EH (cell line): ENCODE measurements at regions not wholly inside any gene's neighbourhood (a gene's known extent, or its start where the extent isn't known, plus 50 kb on each side); places are given as distances from the start of the nearest gene placed in this dataset.
"Not testable (repeated sequence)": the region's sequence is repeated elsewhere in the genome, so short reads cannot be mapped to it uniquely, and the experiment has no call there.

Experiments used
- DNase-seq: peaks from one replicate; pipeline ENCODE4 v3.0.0-alpha.2; 2015; ENCODE audit warnings: low read depth

GRCh38 chr2:51881673-51882072, 849.7 kb upstream of the NRXN1 start:
- no peak for DNase-seq

- DNase-seq = no peak
These were observed 848.2 kb upstream of the NRXN1 start for GRCh38 chr2:51880153-51880552.

- DNase-seq = no peak
These were observed 834.4 kb upstream of the NRXN1 start for GRCh38 chr2:51866361-51866760.

DNA sequence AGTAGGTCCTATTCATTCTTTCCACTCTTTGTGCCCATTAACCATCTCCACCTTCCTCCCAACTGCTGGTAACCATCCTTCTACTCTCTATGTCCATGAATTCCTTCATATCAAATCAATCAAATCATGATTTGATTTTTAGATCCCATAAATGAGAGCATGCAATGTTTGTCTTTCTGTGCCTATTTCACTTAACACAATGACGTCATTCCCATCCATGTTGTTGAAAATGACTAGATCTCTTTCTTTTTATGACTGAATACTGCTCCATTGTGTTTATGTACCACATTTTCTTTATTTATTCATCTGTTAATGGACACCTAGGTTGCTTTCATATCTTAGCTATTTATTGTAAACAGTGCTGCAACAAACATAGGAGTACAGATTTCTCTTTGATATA, 827.3 kb upstream of the NRXN1 start:
- DNase-seq = no peak

DNA sequence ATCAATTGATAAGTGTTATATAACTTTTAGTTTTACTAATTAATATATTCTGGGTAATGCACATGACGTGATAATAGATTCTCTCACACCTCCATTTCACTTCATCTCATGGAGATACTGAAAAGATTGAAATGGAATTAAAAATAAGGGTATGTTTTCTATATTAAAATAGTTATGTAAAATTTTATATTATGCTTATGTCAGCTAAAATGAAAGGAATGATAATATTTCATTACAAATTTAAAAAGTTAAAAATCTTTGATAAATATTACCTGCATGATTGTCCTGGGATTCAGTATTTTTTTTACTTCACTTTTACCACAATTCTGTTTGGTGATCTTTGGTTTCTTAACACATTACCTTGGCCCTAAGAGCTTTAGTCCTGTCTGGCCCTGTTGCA, 823.8 kb upstream of the NRXN1 start:
- no peak for DNase-seq

GRCh38 chr2:51846796-51847195, 814.9 kb upstream of the NRXN1 start:
- DNase-seq = no peak

GRCh38 chr2:51846018-51846417, 814.1 kb upstream of the NRXN1 start:
- no peak for DNase-seq

DNA sequence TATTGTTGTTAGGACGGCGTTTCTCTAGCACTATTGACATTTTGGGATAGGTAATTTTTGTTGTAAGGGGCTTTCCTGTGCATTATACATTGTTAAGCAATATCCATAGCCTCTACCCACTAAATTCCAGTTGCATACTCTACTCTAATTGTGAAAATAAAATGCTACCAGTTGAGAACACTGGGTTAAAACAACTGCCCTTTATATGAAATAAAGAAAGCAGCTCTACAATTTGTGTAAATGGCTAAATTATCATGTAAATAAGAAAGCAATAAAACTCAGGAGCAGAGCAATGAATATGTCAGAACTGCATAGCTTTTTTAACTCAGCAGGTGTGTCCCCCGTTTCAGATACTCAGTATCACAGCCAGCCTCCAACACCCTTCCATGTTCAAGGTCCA, 812.7 kb upstream of the NRXN1 start:
- DNase-seq = no peak

- DNase-seq = no peak
These were observed 797.5 kb upstream of the NRXN1 start for GRCh38 chr2:51829477-51829876.

- no peak for DNase-seq
These were observed 793.9 kb upstream of the NRXN1 start for GRCh38 chr2:51825823-51826222.

DNA sequence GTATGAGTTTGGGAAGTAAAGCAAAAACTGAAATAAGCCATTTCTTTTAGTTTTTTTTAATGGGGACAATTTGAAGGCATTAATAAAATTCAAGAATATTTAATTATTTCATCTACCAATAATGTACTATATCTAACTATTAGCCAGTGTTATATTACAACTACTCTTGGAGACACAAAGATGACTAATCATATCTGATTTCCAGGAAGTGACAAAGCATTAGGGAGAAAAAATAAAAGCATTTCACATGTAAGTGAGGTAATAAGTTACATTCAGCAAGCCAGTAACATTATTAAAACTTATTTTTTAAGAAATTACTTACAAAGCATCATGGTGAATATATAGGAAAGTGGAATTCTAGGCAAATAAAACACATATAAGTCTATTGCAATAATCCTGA, 781.3 kb upstream of the NRXN1 start:
- DNase-seq = no peak

GRCh38 chr2:51812138-51812866, 780.4 kb upstream of the NRXN1 start:
- DNase-seq = no peak

- DNase-seq = no peak
These were observed 778.3 kb upstream of the NRXN1 start for GRCh38 chr2:51810197-51810596.

DNA sequence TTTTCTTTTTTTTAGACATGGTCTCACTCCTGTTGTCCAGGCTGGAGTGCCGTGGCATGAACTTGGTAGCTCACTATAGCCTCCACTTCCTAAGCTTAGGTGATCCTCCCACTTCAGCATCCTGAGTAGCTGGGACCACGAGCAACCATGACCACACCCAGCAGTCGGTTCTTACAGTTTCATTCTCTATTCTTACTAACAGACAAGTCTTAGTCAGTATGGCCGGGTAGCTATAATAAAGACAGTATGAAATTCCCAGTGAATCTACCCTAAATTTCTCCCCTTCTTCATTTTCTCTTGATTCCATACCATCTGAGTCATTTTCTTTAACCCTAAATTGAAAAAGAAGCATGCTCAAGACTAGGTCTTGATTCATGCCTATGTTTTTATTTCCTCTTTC, 775.3 kb upstream of the NRXN1 start:
- DNase-seq = no peak

DNA sequence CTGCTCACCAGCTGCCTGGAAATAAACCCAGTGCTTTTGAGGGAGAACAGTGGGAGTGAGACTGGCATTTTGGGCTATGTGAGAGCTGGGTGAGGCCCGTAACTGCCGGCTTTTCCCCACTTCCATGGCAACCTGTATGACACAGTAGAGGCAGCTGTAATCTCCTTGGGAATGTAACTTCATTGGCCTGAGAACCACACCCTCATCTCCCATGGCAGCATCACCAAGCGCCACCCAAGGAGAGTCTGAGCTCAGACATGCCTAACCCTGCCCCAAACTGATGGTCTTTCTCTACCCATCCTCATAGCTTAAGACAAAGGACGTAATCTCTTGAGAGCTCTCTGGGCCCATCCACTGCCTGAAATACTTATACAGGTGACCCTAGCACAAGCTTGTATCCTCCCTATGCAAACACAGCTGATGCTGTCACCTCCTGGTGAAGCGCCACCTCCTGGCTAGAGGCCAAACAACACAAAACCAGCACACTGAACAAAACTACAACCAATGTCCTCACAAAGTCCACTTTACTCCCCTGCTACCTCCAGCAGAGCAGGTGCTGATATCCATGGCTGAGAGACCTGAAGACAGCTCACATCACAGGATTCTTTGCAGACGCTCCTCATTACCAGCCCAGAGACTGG, 763.4 kb upstream of the NRXN1 start:
- no peak for DNase-seq

DNA sequence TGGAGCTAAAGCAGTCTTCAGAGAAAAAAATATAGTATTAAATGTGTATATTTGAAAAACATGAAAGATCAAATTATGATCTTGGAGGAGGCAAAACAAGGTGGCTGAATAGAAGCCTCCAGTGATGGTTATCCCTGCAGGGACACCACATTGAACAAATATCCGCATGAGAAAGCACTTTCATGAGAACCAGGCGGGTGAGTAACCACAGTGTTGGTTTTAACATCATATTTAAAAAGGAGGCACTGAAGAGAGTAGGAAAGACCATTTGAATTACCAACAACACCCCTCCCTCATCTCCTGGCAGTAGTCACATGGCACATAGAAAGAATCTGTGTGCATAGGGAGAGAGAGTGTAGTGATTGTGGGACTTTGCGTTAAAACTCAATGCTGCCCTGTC, 759.6 kb upstream of the NRXN1 start:
- DNase-seq = no peak

GRCh38 chr2:51790854-51791253, 758.9 kb upstream of the NRXN1 start:
- DNase-seq = no peak

DNA sequence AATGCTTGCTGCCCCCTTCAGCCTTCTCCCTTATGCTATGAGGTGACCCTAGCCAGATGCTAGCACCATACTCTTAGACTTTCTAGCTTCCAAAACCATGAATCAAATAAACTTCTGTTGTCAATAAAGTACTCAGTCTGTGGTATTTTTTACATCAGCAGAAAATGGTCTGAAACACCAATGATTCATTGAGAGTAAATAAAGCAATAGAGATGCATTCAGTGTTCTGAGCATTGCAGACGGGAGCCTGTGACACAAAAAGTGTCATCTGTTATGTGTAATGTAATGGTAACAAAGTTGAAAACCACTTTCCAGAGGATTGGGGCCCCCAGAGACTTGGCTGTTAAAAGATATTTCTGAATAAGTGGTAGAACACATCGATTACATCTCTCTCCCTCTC, 758.0 kb upstream of the NRXN1 start:
- DNase-seq = no peak

GRCh38 chr2:51782921-51783765, 751.2 kb upstream of the NRXN1 start:
- DNase-seq = no peak

GRCh38 chr2:51781691-51782090, 749.8 kb upstream of the NRXN1 start:
- DNase-seq = no peak

- no peak for DNase-seq
These were observed 748.4 kb upstream of the NRXN1 start for GRCh38 chr2:51780353-51780752.

GRCh38 chr2:51779723-51780122, 747.8 kb upstream of the NRXN1 start:
- DNase-seq = not testable (repeated sequence)

- no peak for DNase-seq
These were observed 746.9 kb upstream of the NRXN1 start for GRCh38 chr2:51778806-51779205.
